ENCODE measurements at regions not wholly inside any gene's neighbourhood (a gene's known extent, or its start where the extent isn't known, plus 50 kb on each side); places are given as distances from the start of the nearest gene placed in this dataset.

GRCh38 chr11:95496901-95497300 is 265.9 kb upstream of the SESN3 start:
- intact Hi-C loops (cut with DNase I): no loop called here
- no peak for DNase-seq

- no peak for DNase-seq
- intact Hi-C loops (cut with DNase I): no loop called here
Observed at GRCh38 chr11:95495706-95496105, 264.7 kb upstream of the SESN3 start.

- intact Hi-C loops (cut with DNase I): no loop called here
Observed at GRCh38 chr11:95494856-95495255, 263.9 kb upstream of the SESN3 start.

GRCh38 chr11:95494167-95494566 is 263.2 kb upstream of the SESN3 start:
- no peak for DNase-seq
- intact Hi-C loops (cut with DNase I): no loop called here

More at GRCh38 chr11:95494856-95495255, 263.9 kb upstream of the SESN3 start:
- no peak for DNase-seq

GRCh38 chr11:95490625-95491024 is 259.6 kb upstream of the SESN3 start:
- DNase-seq: no peak
- intact Hi-C loops (cut with DNase I): no loop called here

GRCh38 chr11:95487938-95488337 is 256.9 kb upstream of the SESN3 start:
- DNase-seq: no peak

GRCh38 chr11:95487391-95487790 is 256.4 kb upstream of the SESN3 start:
- no peak for DNase-seq
- intact Hi-C loops (cut with DNase I): no loop called here

More at GRCh38 chr11:95487938-95488337, 256.9 kb upstream of the SESN3 start:
- intact Hi-C loops (cut with DNase I): no loop called here

GRCh38 chr11:95486979-95487378 is 256.0 kb upstream of the SESN3 start:
- intact Hi-C loops (cut with DNase I): no loop called here
- peak in 4 of 10 donors; percentile 15 to 81 (median 26) for DNase-seq

GRCh38 chr11:95486466-95486865 is 255.5 kb upstream of the SESN3 start:
- intact Hi-C loops (cut with DNase I): no loop called here
- no peak for DNase-seq

- intact Hi-C loops (cut with DNase I): no loop called here
- no peak for DNase-seq
Observed at GRCh38 chr11:95485115-95485900, 254.3 kb upstream of the SESN3 start.

GRCh38 chr11:95483339-95483738 is 252.3 kb upstream of the SESN3 start:
- intact Hi-C loops (cut with DNase I): no loop called here
- no peak for DNase-seq

- intact Hi-C loops (cut with DNase I): no loop called here
Observed at GRCh38 chr11:95478003-95478402, 247.0 kb upstream of the SESN3 start.

GRCh38 chr11:95469258-95469657 is 238.3 kb upstream of the SESN3 start:
- no peak for DNase-seq
- intact Hi-C loops (cut with DNase I): no loop called here

More at GRCh38 chr11:95478003-95478402, 247.0 kb upstream of the SESN3 start:
- DNase-seq: no peak

- no peak for DNase-seq
- intact Hi-C loops (cut with DNase I): no loop called here
Observed at GRCh38 chr11:95466416-95466815, 235.4 kb upstream of the SESN3 start.

- DNase-seq: no peak
- intact Hi-C loops (cut with DNase I): no loop called here
Observed at GRCh38 chr11:95465887-95466286, 234.9 kb upstream of the SESN3 start.

- DNase-seq: no peak
- intact Hi-C loops (cut with DNase I): no loop called here
Observed at GRCh38 chr11:95461858-95462257, 230.9 kb upstream of the SESN3 start.

- DNase-seq: no peak
- intact Hi-C loops (cut with DNase I): no loop called here
Observed at GRCh38 chr11:95461348-95461747, 230.3 kb upstream of the SESN3 start.

- intact Hi-C loops (cut with DNase I): no loop called here
- DNase-seq: no peak
Observed at GRCh38 chr11:95459291-95460042, 228.5 kb upstream of the SESN3 start.

GRCh38 chr11:95456714-95457491 is 225.9 kb upstream of the SESN3 start:
- intact Hi-C loops (cut with DNase I): no loop called here
- DNase-seq: peak in 1 of 10 donors; percentile 39

- DNase-seq: peak in 1 of 10 donors; percentile 31
- intact Hi-C loops (cut with DNase I): no loop called here
Observed at GRCh38 chr11:95455228-95455970, 224.4 kb upstream of the SESN3 start.
